Activated CD8-positive, alpha-beta T cell treated with anti-CD3 and anti-CD28 coated beads for 36 hours (primary cell): ENCODE measurements at regions not wholly inside any gene's neighbourhood (a gene's known extent, or its start where the extent isn't known, plus 50 kb on each side); places are given as distances from the start of the nearest gene placed in this dataset.

Source experiments
- ATAC-seq: fragments of 200-7000 bp; cut with Tn5 transposase; one replicate; pipeline ENCODE4 v1.10.0; 2021; ENCODE audit warnings: mild to moderate bottlenecking, moderate library complexity
- CTCF ChIA-PET: fragments of 350-600 bp; sonication (Branson Sonifier 250); formaldehyde crosslinking; loops from one replicate; lab custom pipeline; 2021; ENCODE audit warnings: antibody characterized with exemption; lab: Charles Lee
- POLR2A ChIA-PET: fragments of 350-600 bp; sonication (Branson Sonifier 250); formaldehyde crosslinking; loops from one replicate; lab custom pipeline; 2021; ENCODE audit warnings: antibody characterized with exemption; lab: Charles Lee
- DNase-seq: peaks from one replicate; pipeline ENCODE4 v3.0.0-alpha.2; 2020
- H3K27ac Mint-ChIP-seq: one replicate; pipeline ENCODE4 v1.8.0; 2021; ENCODE audit warnings: mild to moderate bottlenecking, mixed read lengths
- H3K27me3 Mint-ChIP-seq: one replicate; pipeline ENCODE4 v1.8.0; 2021; ENCODE audit warnings: mixed read lengths
- H3K36me3 Mint-ChIP-seq: one replicate; pipeline ENCODE4 v1.8.0; 2021; ENCODE audit warnings: low read depth, mixed read lengths
- H3K4me1 Mint-ChIP-seq: one replicate; pipeline ENCODE4 v1.8.0; 2021; ENCODE audit warnings: low read depth, mixed read lengths
- H3K4me3 Mint-ChIP-seq: one replicate; pipeline ENCODE4 v1.8.0; 2021; ENCODE audit warnings: mild to moderate bottlenecking, moderate library complexity, mixed read lengths
- H3K9me3 Mint-ChIP-seq: one replicate; pipeline ENCODE4 v1.8.0; 2021; ENCODE audit warnings: mixed read lengths
- intact Hi-C: fragments of 100-400 bp; cut with micrococcal nuclease; formaldehyde crosslinking; loops from one replicate; pipeline ENCODE4 v1.10.0; 2022
- TF ChIP-seq, protein P1 (sequence below): fragments of 200-600 bp; IDR thresholded peaks from one replicate; pipeline ENCODE4 v1.8.0; 2022; ENCODE audit warnings: antibody characterized with exemption, mild to moderate bottlenecking

DNA sequence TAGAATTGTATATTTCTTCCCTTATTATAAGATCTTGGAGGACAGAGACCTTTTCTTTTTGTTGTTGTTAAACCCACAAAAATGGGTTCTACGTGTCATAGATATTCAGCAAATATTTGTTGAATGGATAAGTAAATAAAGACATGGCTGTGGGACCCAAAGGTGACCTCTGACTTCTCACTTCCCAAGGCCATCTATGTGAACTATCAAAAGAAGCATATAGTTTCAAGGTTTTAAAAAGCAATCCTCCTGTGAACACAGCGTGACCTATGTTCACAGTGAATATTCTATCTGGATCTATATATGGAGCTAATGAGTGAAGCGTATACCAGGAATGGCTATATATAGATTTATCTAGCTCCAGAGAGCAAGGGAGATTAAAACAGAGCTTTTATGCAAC is 312.8 kb upstream of the C11orf87 start:
- Mint-ChIP-seq H3K36me3 (no peaks in the 10 kb centered on the region), H3K27me3 (peaks cover 2% of the 10 kb centered on the region), H3K9me3 (no peaks in the 10 kb centered on the region), H3K4me1 (no peaks in the 10 kb centered on the region), H3K4me3 (no peak overlapping the region), H3K27ac (no peak overlapping the region)
- ChIA-PET CTCF (no interaction called here), POLR2A (no interaction called here)
- TF ChIP-seq, protein P1, sequence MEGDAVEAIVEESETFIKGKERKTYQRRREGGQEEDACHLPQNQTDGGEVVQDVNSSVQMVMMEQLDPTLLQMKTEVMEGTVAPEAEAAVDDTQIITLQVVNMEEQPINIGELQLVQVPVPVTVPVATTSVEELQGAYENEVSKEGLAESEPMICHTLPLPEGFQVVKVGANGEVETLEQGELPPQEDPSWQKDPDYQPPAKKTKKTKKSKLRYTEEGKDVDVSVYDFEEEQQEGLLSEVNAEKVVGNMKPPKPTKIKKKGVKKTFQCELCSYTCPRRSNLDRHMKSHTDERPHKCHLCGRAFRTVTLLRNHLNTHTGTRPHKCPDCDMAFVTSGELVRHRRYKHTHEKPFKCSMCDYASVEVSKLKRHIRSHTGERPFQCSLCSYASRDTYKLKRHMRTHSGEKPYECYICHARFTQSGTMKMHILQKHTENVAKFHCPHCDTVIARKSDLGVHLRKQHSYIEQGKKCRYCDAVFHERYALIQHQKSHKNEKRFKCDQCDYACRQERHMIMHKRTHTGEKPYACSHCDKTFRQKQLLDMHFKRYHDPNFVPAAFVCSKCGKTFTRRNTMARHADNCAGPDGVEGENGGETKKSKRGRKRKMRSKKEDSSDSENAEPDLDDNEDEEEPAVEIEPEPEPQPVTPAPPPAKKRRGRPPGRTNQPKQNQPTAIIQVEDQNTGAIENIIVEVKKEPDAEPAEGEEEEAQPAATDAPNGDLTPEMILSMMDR: no peak
- ATAC-seq (no peak), DNase-seq (no peak)
- intact Hi-C loops: no loop called here

DNA sequence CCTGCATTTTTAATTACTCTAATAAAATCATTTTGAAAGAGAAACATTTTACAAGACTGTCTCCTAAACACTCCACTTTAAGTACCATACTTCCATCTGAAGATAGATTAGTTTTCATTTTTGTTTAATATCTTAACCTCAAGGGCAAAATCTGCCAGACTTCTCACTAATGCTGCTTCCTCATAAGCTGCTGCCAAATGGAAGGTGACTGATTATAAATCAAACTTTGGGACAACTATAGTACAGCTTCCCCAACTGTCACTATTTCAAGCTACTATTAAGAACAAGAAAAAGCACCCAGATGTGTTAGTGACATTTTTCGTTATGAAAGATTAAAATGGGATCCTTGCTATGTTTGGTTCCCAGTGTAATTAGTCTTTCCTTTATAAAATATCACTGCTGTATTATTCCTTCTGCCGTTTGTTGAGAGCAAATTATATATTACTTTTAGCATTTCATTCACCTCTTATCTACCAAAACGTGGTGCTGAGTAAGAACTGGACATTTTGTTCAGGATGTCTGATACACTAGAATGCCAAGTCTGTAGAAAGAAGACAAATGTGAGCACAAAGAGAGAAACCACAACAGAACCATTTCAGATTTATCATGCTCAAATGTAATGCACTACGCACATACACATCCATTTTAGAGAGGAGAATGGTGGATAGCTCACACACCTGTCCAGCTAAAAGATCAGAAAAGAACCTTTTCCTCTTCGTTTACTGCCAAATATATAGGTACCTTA is 312.2 kb upstream of the C11orf87 start:
- peaks cover 2% of the 10 kb centered on the region for H3K27me3 Mint-ChIP-seq
- no peak overlapping the region for H3K4me3 Mint-ChIP-seq
- no peaks in the 10 kb centered on the region for H3K36me3 Mint-ChIP-seq
- ChIA-PET POLR2A (no interaction called here), CTCF (no interaction called here)
- ATAC-seq (no peak), DNase-seq (no peak)
- TF ChIP-seq, protein P1: no peak
- no peaks in the 10 kb centered on the region for H3K9me3 Mint-ChIP-seq
- H3K27ac Mint-ChIP-seq: no peak overlapping the region
- no peaks in the 10 kb centered on the region for H3K4me1 Mint-ChIP-seq
- intact Hi-C loops: no loop called here

DNA sequence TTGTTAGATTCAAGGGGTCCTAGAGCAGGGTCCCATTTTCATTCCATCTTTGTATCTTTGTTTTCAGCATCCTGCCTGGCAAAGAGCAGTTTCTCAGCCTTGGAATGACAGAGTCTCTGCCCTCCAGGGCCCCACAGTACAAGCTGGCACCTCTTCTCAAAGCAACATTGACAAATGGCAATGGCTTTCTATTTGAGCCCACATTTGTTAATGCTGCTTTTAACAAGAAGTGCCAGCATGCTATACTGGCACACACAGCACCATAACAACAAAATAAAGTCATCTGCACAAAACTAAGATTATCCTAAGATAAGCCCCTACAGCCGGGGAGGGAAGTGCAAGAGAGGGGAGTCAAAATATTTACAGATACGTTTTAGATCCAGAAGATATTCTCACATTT is 309.7 kb upstream of the C11orf87 start:
- H3K9me3 Mint-ChIP-seq: no peaks in the 10 kb centered on the region
- TF ChIP-seq, protein P1: no peak
- H3K36me3 Mint-ChIP-seq: no peaks in the 10 kb centered on the region
- H3K4me3 Mint-ChIP-seq: no peak overlapping the region
- no peak for ATAC-seq
- ChIA-PET CTCF (no interaction called here), POLR2A (no interaction called here)
- H3K27me3 Mint-ChIP-seq: peaks cover 2% of the 10 kb centered on the region
- no peaks in the 10 kb centered on the region for H3K4me1 Mint-ChIP-seq
- no peak for DNase-seq
- intact Hi-C loops: no loop called here
- no peak overlapping the region for H3K27ac Mint-ChIP-seq

DNA sequence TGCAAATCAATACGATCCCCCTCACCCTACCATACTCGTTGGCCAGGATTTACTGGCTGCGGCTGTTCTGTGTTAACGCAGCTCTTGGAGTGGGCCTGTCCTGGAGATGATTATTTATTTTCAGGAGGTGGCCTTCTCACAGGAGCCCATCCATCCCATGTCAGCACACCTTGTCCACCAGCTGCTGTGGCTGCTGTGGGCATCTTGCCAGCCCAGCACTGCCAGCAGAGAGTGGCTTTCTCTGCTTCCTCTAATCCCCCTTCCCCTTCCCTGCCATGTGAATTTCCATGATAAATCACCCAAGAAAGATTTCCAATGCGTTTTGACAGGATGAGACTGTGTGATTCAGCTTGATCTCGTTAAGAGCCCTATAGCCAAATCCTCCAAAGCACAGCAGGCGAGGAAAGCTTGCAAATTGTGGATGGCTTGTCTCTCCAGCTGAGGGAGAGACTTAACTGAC is 309.1 kb upstream of the C11orf87 start:
- Mint-ChIP-seq H3K27ac (no peak overlapping the region), H3K27me3 (peaks cover 2% of the 10 kb centered on the region), H3K4me1 (no peaks in the 10 kb centered on the region), H3K9me3 (no peaks in the 10 kb centered on the region), H3K4me3 (no peak overlapping the region), H3K36me3 (no peaks in the 10 kb centered on the region)
- intact Hi-C loops: no loop called here
- no peak for ATAC-seq
- no peak for DNase-seq
- POLR2A ChIA-PET: no interaction called here
- TF ChIP-seq, protein P1: no peak
- CTCF ChIA-PET: no interaction called here

DNA sequence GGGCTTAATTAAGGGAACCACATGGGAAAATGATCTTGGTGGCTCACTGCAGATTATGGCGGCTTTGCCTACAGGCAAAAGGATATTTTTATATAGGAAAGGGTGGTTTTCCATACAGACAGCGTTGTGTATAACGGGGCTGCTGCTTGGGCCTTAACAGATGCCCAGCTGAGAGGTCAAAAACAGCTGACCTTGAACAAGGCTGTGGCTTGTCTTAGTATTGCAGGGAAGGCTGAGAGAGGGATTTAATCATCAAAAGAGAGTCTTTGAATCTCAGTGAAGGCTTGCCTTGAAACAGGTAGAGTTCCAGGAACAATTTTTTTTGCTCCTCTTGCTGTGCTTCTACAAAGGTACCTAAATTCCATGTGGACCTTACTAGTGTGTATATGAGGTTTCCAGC is 301.6 kb upstream of the C11orf87 start:
- Mint-ChIP-seq H3K4me1 (no peaks in the 10 kb centered on the region), H3K9me3 (no peaks in the 10 kb centered on the region), H3K36me3 (no peaks in the 10 kb centered on the region), H3K27me3 (no peaks in the 10 kb centered on the region), H3K27ac (no peak overlapping the region), H3K4me3 (no peak overlapping the region)
- TF ChIP-seq, protein P1: no peak
- DNase-seq: no peak
- intact Hi-C loops: no loop called here
- ChIA-PET POLR2A (no interaction called here), CTCF (no interaction called here)
- ATAC-seq: no peak
